GM10266 (cell line): ENCODE measurements at regions not wholly inside any gene's neighbourhood (a gene's known extent, or its start where the extent isn't known, plus 50 kb on each side); places are given as distances from the start of the nearest gene placed in this dataset.

ENCODE experiments used
- DNase-seq: peaks from one replicate; pipeline ENCODE4 v3.0.0; 2012; ENCODE audit errors: extremely low spot score
- CTCF ChIP-seq: IDR thresholded peaks from 2 replicates; pipeline ENCODE4 v1.5.1; 2012; ENCODE audit warnings: mild to moderate bottlenecking, low read depth; ENCODE audit not compliant: control insufficient read depth, insufficient read depth; ENCODE audit errors: missing control alignments

GRCh38 chr11:59283825-59284772 is 71.4 kb upstream of the MPEG1 start:
- TF ChIP-seq CTCF = peak; percentile 83
- peak; percentile 59 for DNase-seq

GRCh38 chr11:59283311-59283710 is 70.6 kb upstream of the MPEG1 start:
- no peak for TF ChIP-seq CTCF

GRCh38 chr11:59281177-59281576 is 68.5 kb upstream of the MPEG1 start:
- no peak for DNase-seq
- no peak for TF ChIP-seq CTCF

More at GRCh38 chr11:59283311-59283710, 70.6 kb upstream of the MPEG1 start:
- DNase-seq = no peak

- no peak for TF ChIP-seq CTCF
- peak; percentile 35 for DNase-seq
Measured at GRCh38 chr11:59273373-59273841, 60.7 kb upstream of the MPEG1 start.

- DNase-seq = no peak
- no peak for TF ChIP-seq CTCF
Measured at GRCh38 chr11:59272771-59273372, 60.1 kb upstream of the MPEG1 start.

- no peak for DNase-seq
Measured at GRCh38 chr11:59271811-59272327, 59.1 kb upstream of the MPEG1 start.

More at GRCh38 chr11:59271811-59272327, 59.1 kb upstream of the MPEG1 start:
- no peak for TF ChIP-seq CTCF
